Progenitor cell of endocrine pancreas (in vitro differentiated cells): ENCODE measurements at regions not wholly inside any gene's neighbourhood (a gene's known extent, or its start where the extent isn't known, plus 50 kb on each side); places are given as distances from the start of the nearest gene placed in this dataset.

Experiments
- DNase-seq: peaks from one replicate; pipeline ENCODE4 v3.0.0; 2021; ENCODE audit warnings: low spot score; ENCODE audit not compliant: unreplicated experiment
- H3K27ac Mint-ChIP-seq: 2 replicates; pipeline ENCODE4 v1.8.0; 2021; ENCODE audit warnings: mild to moderate bottlenecking, moderate library complexity, mixed read lengths
- H3K27me3 Mint-ChIP-seq: 2 replicates; pipeline ENCODE4 v1.8.0; 2021; ENCODE audit warnings: mixed read lengths
- H3K36me3 Mint-ChIP-seq: 2 replicates; pipeline ENCODE4 v1.8.0; 2022; ENCODE audit warnings: mixed read lengths; ENCODE audit not compliant: insufficient read depth
- H3K4me1 Mint-ChIP-seq: 2 replicates; pipeline ENCODE4 v1.8.0; 2021; ENCODE audit warnings: low read depth, mixed read lengths
- H3K4me3 Mint-ChIP-seq: 2 replicates; pipeline ENCODE4 v1.8.0; 2021; ENCODE audit warnings: low read depth, mild to moderate bottlenecking, moderate library complexity, mixed read lengths
- H3K9me3 Mint-ChIP-seq: 2 replicates; pipeline ENCODE4 v1.8.0; 2021; ENCODE audit warnings: low read depth, mixed read lengths
- TF ChIP-seq, protein P1 (sequence below): fragments of 200-600 bp; sonication (generic); IDR thresholded peaks from one replicate; pipeline ENCODE4 v1.5.0; 2021; ENCODE audit warnings: antibody characterized with exemption, mild to moderate bottlenecking; ENCODE audit not compliant: unreplicated experiment

DNA sequence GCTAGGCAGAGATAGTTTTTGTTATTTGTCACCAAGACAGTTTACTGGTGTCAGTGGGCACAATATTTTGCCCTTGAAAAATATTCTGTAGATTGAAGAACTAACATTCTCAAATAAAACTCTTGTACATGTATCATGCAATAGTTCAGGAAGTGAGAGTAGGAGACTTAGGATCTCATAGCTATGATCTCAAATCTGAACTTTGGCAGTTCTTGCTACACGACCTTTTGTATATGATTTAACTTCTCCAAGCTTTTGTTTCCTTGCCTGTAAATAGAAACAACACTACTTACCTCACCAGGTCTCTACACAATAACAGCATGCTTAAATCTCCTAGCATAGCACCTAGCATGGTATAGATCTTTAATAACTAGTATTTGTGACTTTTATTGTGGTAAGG, 219.9 kb downstream of the ICOS start:
- no peaks in the 10 kb centered on the region for H3K9me3 Mint-ChIP-seq
- TF ChIP-seq, protein P1, sequence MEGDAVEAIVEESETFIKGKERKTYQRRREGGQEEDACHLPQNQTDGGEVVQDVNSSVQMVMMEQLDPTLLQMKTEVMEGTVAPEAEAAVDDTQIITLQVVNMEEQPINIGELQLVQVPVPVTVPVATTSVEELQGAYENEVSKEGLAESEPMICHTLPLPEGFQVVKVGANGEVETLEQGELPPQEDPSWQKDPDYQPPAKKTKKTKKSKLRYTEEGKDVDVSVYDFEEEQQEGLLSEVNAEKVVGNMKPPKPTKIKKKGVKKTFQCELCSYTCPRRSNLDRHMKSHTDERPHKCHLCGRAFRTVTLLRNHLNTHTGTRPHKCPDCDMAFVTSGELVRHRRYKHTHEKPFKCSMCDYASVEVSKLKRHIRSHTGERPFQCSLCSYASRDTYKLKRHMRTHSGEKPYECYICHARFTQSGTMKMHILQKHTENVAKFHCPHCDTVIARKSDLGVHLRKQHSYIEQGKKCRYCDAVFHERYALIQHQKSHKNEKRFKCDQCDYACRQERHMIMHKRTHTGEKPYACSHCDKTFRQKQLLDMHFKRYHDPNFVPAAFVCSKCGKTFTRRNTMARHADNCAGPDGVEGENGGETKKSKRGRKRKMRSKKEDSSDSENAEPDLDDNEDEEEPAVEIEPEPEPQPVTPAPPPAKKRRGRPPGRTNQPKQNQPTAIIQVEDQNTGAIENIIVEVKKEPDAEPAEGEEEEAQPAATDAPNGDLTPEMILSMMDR = no peak

GRCh38 chr2:204157684-204158083, 221.1 kb downstream of the ICOS start:
- Mint-ChIP-seq H3K36me3 (no peaks in the 10 kb centered on the region), H3K27me3 (no peaks in the 10 kb centered on the region), H3K27ac (no peak overlapping the region), H3K4me1 (peaks cover 5% of the 10 kb centered on the region), H3K4me3 (no peak overlapping the region), H3K9me3 (no peaks in the 10 kb centered on the region)
- TF ChIP-seq, protein P1 = no peak
- no peak for DNase-seq

More for the DNA sequence above, 219.9 kb downstream of the ICOS start:
- H3K36me3 Mint-ChIP-seq = no peaks in the 10 kb centered on the region
- no peak for DNase-seq
- peaks cover 5% of the 10 kb centered on the region for H3K4me1 Mint-ChIP-seq
- peaks cover 2% of the 10 kb centered on the region for H3K27me3 Mint-ChIP-seq
- H3K4me3 Mint-ChIP-seq = no peak overlapping the region
- no peak overlapping the region for H3K27ac Mint-ChIP-seq

GRCh38 chr2:204159526-204159925, 223.0 kb downstream of the ICOS start:
- no peaks in the 10 kb centered on the region for H3K36me3 Mint-ChIP-seq
- H3K4me3 Mint-ChIP-seq = no peak overlapping the region
- no peak overlapping the region for H3K27ac Mint-ChIP-seq
- H3K4me1 Mint-ChIP-seq = peaks cover 3% of the 10 kb centered on the region
- TF ChIP-seq, protein P1 = no peak
- DNase-seq = no peak
- H3K27me3 Mint-ChIP-seq = no peaks in the 10 kb centered on the region
- peaks cover 5% of the 10 kb centered on the region for H3K9me3 Mint-ChIP-seq

- TF ChIP-seq, protein P1 = no peak
Measured at GRCh38 chr2:204160989-204161388, 224.4 kb downstream of the ICOS start.

DNA sequence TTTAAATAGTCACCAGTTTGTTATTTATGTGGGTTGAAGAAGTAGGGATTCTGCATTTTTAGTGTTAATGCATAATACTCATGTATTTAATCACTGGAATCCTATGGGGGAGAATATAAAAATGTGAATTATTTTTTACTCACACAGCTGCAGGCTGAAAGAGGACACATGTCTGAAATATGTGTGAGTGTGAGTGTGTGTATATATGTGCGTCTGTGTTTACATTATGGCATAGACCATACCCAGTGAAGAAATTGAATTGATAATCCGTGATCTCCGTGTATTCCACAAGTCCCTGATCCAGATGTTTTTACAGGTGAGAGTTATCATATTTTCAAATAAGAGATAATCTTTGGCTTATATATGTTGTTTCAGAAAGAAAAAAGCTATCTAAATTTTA, 225.3 kb downstream of the ICOS start:
- Mint-ChIP-seq H3K27ac (no peak overlapping the region), H3K9me3 (peaks cover 5% of the 10 kb centered on the region), H3K4me1 (peaks cover 1% of the 10 kb centered on the region), H3K4me3 (no peak overlapping the region), H3K36me3 (no peaks in the 10 kb centered on the region), H3K27me3 (no peaks in the 10 kb centered on the region)
- DNase-seq = no peak
- TF ChIP-seq, protein P1 = no peak

More at GRCh38 chr2:204160989-204161388, 224.4 kb downstream of the ICOS start:
- Mint-ChIP-seq H3K36me3 (no peaks in the 10 kb centered on the region), H3K27ac (no peak overlapping the region), H3K9me3 (peaks cover 5% of the 10 kb centered on the region), H3K4me1 (no peaks in the 10 kb centered on the region), H3K4me3 (no peak overlapping the region), H3K27me3 (no peaks in the 10 kb centered on the region)
- no peak for DNase-seq
